ENCODE measurements at regions not wholly inside any gene's neighbourhood (a gene's known extent, or its start where the extent isn't known, plus 50 kb on each side); places are given as distances from the start of the nearest gene placed in this dataset.

DNA sequence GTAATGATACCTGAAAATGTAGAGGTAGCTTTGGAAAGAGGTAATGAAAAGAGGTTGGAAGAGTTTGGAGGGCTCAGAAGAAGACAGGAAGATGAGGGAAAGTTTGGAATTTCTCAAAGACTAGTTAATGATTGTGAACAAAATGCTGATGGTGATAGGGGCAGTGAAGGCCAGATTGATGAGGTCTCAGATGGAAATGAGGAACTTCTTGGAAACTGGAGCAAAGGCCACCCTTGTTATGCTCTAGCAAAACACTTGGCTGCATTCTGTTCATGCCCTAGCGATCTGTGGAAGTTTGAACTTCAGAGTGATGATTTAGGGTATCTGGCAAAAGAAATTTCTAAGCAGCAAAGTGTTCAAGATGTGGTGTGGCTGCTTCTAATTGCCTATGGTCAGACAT, 161.2 kb upstream of the SPEF2 start:
- CTCF ChIA-PET: interaction anchor here (0.6 kb wide), 1 partner anchor 623 kb away, joined by 3 read pairs; no protein-coding TSS in a partner anchor
- H3K36me3 Mint-ChIP-seq (ENCODE audit: low read depth): no peaks in the 10 kb centered on the region
- POLR2A ChIA-PET: no interaction called here

DNA sequence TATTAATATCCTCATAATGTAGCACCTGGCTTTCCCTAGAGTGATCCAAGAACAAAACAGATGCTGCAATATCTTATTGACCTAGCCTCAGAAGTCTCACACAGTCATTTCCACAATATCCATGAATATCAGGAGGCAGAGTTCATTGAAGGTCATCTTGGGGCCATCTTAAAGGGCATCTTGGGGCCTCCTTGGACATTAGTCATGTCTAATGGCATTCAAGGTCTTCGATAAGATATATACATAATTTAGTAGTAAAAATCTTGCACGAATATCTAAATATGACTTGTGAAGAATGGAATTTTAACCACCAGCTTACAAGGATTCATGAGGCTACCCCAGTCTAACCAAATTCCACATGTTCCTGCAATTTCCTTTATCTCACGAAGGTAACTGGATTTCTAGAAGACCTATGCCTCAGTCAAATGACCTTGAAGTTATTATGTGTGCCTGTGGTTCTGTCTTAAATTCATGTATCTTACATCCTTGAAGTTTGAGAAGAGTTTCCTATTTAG, 163.6 kb upstream of the SPEF2 start:
- H3K36me3 Mint-ChIP-seq (ENCODE audit: low read depth): no peaks in the 10 kb centered on the region
- intact Hi-C loops (cut with DNase I, micrococcal nuclease): no loop called here
- no peaks in the 10 kb centered on the region for H3K4me1 Mint-ChIP-seq
- POLR2A ChIA-PET: no interaction called here
- ATAC-seq (no peak), DNase-seq (no peak)
- peaks cover 7% of the 10 kb centered on the region for H3K9me3 Mint-ChIP-seq (ENCODE audit: low read depth)
- no peak overlapping the region for H3K4me3 Mint-ChIP-seq
- no peak overlapping the region for H3K27ac Mint-ChIP-seq
- CTCF ChIA-PET: interaction anchor here (1.1 kb wide), 1 partner anchor 12 kb away, joined by 3 read pairs; no protein-coding TSS in a partner anchor
- peaks cover 2% of the 10 kb centered on the region for H3K27me3 Mint-ChIP-seq

More for the DNA sequence above, 161.2 kb upstream of the SPEF2 start:
- Mint-ChIP-seq H3K4me3 (no peak overlapping the region), H3K4me1 (no peaks in the 10 kb centered on the region), H3K27ac (no peak overlapping the region), H3K27me3 (peaks cover 7% of the 10 kb centered on the region), H3K9me3 (ENCODE audit: low read depth) (peaks cover 4% of the 10 kb centered on the region)
- ATAC-seq (no peak), DNase-seq (no peak)
- intact Hi-C loops (cut with DNase I, micrococcal nuclease): no loop called here

DNA sequence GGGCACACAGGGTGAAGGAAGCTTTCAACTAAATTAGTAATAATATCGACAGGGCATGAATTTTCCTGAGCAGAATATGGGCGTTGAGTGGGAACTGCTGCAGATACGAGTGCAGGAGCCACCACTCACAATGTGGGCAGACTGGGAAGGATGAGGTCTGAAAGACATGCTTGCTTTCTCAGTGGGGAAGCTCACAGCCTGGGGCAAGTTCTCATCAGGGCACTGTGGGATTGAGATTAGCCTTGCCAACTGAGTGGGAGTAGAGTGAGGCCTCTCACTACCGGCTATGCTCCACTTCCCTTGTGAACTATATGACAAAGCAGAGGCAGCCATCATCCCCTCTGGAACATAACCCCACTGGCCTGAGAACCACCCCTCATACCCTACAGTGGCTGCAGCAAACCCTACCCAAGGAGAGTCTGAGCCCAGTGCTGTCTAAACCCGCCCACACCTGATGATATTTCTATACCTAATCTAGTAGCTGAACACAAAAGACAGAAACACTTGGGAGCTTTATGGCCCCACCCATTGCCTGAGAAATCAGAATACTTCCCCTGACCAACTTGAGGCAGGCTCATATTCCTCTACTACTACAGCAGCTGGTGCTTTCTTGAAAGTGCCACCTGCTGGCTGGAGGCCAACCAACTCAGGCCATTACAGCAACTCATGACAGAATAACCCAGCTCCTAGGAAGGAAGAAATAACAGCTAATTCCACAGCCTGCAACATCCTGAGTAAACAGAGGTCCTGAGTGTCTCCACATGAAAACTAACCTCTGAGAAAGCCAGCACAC, 173.7 kb upstream of the SPEF2 start:
- no peak for ATAC-seq

DNA sequence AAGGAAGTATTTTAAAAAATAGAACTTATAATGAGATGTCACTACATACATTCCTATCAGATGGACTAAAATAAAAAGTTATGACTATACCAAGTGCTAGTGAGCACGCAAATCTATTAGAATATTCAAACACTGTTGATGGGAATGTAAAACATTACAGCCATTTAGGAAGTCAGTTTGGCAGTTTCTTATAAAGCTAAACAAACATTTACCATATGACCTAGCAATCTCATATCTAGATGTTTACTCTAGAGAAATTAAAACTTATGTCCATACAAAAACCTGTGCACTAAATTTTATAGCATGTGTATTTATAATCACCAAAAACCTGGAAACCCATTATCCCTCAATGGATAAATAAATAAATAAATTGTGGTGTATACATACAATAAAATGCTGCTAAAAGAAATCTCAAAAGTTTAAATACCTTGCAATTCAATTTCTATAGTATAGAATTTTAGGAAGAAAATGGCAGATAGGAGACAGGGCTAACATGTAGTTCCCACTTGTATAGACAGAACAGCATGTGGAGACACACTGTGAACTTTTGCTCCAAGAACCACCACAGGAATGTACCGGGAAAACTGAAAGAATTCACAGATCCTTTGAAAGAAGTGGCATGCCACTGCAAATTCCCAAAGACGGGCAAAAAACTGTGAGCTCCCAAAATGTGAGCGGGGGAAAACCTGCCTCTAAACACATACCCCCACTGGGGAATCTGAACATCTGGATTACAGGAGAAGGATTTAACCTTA, 174.6 kb upstream of the SPEF2 start:
- POLR2A ChIA-PET: no interaction called here
- Mint-ChIP-seq H3K4me1 (no peaks in the 10 kb centered on the region), H3K27ac (no peak overlapping the region), H3K27me3 (peaks cover 32% of the 10 kb centered on the region), H3K4me3 (no peak overlapping the region), H3K36me3 (ENCODE audit: low read depth) (no peaks in the 10 kb centered on the region), H3K9me3 (ENCODE audit: low read depth) (no peaks in the 10 kb centered on the region)
- no peak for DNase-seq
- intact Hi-C loops (cut with DNase I, micrococcal nuclease): no loop called here
- CTCF ChIA-PET: interaction anchor here (0.6 kb wide), 1 partner anchor 1780 kb away, joined by 3 read pairs; no protein-coding TSS in a partner anchor
- ATAC-seq: no peak

More for the DNA sequence above, 173.7 kb upstream of the SPEF2 start:
- intact Hi-C loops (cut with DNase I, micrococcal nuclease): no loop called here
- DNase-seq: peak; percentile 10
- ChIA-PET CTCF (interaction anchor here (0.6 kb wide), 1 partner anchor 1779 kb away, joined by 3 read pairs; no protein-coding TSS in a partner anchor), POLR2A (no interaction called here)
- no peaks in the 10 kb centered on the region for H3K9me3 Mint-ChIP-seq (ENCODE audit: low read depth)
- H3K27me3 Mint-ChIP-seq: peaks cover 30% of the 10 kb centered on the region
- H3K36me3 Mint-ChIP-seq (ENCODE audit: low read depth): no peaks in the 10 kb centered on the region
- no peak overlapping the region for H3K4me3 Mint-ChIP-seq
- H3K27ac Mint-ChIP-seq: no peak overlapping the region
- H3K4me1 Mint-ChIP-seq: no peaks in the 10 kb centered on the region

DNA sequence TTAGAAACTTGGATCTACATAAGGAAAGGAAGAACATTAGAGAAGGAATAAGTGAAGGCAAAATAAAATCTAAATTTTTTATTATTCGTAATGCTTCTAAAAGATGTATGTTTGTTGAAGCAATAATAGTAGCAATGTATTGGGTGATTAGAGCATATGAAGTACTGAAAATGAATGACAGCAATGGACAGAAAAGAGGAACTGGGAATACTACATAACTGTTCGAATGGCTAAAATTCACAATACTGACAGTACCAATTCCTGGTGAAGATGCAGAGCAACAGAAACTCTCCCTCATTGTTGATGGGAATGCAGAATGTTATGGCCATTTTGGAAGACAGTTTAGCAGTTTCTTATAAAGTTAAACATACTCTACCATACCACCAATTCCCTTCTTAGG, 177.3 kb upstream of the SPEF2 start:
- DNase-seq (no peak), ATAC-seq (no peak)
- no peak overlapping the region for H3K27ac Mint-ChIP-seq
- no peaks in the 10 kb centered on the region for H3K9me3 Mint-ChIP-seq (ENCODE audit: low read depth)
- ChIA-PET POLR2A (no interaction called here), CTCF (no interaction called here)
- no peak overlapping the region for H3K4me3 Mint-ChIP-seq
- H3K4me1 Mint-ChIP-seq: no peaks in the 10 kb centered on the region
- intact Hi-C loops (cut with DNase I, micrococcal nuclease): no loop called here
- no peaks in the 10 kb centered on the region for H3K36me3 Mint-ChIP-seq (ENCODE audit: low read depth)
- peaks cover 33% of the 10 kb centered on the region for H3K27me3 Mint-ChIP-seq

DNA sequence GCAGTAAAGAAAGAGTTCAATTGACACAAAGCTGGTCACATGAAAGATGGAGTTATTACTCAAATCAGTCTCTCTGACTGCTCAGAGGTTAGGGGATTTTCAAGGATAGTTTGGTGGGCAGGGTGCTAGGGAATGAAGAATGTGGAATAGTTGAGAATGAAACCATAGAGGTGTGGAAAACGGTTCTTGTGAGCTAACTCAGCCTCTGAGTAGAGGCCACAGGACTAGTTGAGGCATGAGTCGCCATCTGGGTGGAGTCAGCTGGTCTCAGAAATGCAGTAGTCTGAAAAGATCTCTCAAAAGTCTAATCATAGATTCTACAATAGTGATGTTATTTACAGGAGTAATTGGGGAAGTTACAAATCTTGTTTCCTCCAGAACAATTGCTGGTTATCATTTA, 178.9 kb upstream of the SPEF2 start:
- intact Hi-C loops (cut with DNase I, micrococcal nuclease): no loop called here
- H3K9me3 Mint-ChIP-seq (ENCODE audit: low read depth): no peaks in the 10 kb centered on the region
- H3K4me1 Mint-ChIP-seq: no peaks in the 10 kb centered on the region
- ATAC-seq: peak; percentile 19
- DNase-seq: peak; percentile 7
- ChIA-PET CTCF (interaction anchor here (0.8 kb wide), 1 partner anchor 488 kb away, joined by 4 read pairs; no protein-coding TSS in a partner anchor), POLR2A (interaction anchor here (0.6 kb wide), 1 partner anchor 48 kb away, joined by 3 read pairs; no protein-coding TSS in a partner anchor)
- H3K4me3 Mint-ChIP-seq: no peak overlapping the region
- no peaks in the 10 kb centered on the region for H3K36me3 Mint-ChIP-seq (ENCODE audit: low read depth)
- no peak overlapping the region for H3K27ac Mint-ChIP-seq
- peaks cover 39% of the 10 kb centered on the region for H3K27me3 Mint-ChIP-seq

DNA sequence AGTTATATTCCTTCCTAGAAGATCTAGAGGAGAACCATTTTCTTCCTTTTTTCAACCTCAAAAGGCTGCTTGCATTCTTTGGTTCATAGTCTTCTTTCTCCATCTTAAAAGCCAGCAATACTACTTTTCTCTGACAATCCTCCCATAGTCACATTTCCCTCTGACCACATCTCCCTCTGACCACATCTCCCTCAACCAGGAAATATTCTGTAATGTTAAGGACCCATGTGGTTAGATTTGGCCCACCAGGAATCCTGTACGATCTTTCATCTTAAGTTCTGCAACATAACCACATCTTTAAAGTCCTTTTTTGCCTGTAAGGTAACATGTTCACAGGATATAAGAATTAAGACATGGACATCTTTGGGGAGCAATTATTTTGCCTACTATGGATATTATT, 179.4 kb upstream of the SPEF2 start:
- DNase-seq (no peak), ATAC-seq (no peak)
- no peak overlapping the region for H3K4me3 Mint-ChIP-seq
- H3K27ac Mint-ChIP-seq: no peak overlapping the region
- ChIA-PET CTCF (interaction anchor here (0.8 kb wide), 1 partner anchor 488 kb away, joined by 4 read pairs; no protein-coding TSS in a partner anchor), POLR2A (interaction anchor here (0.6 kb wide), 1 partner anchor 48 kb away, joined by 3 read pairs; no protein-coding TSS in a partner anchor)
- H3K36me3 Mint-ChIP-seq (ENCODE audit: low read depth): no peaks in the 10 kb centered on the region
- no peaks in the 10 kb centered on the region for H3K9me3 Mint-ChIP-seq (ENCODE audit: low read depth)
- intact Hi-C loops (cut with DNase I, micrococcal nuclease): no loop called here
- peaks cover 39% of the 10 kb centered on the region for H3K27me3 Mint-ChIP-seq
- H3K4me1 Mint-ChIP-seq: no peaks in the 10 kb centered on the region

DNA sequence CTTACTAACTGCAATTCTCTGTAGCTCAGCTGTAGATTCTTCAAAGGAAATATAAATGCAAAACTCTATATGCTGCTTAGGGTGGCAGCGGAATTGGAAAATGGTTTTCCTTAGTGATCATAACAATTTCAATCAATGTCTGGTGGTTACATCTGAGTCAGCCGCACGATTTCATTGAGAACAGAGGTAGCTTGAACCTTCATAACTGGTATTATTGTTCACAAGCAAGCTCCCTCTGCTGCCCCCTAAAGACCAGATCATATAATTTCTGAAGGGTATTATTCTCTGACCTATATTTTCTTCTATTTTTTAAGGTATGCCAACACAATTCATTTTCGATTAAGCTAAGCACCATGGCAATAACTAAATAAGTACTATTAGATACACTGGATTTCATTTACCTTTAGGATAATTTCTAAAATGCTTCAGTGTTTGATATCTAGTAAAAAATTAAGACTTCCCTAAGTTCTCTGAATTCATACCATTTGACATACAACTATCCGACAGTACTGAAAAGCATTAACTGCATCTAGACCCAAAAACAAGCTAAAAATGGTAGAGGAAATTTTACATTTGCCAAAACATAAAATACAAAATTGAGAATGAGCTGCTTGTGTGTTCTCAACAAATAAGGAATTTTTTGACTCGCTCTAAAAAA, 181.1 kb upstream of the SPEF2 start:
- H3K4me3 Mint-ChIP-seq: no peak overlapping the region
- no peaks in the 10 kb centered on the region for H3K4me1 Mint-ChIP-seq
- ATAC-seq (peak; percentile 44), DNase-seq (peak; percentile 10)
- CTCF ChIA-PET: interaction anchor here (0.6 to 1.8 kb wide), 14 partner anchors 10 to 736 kb away, joined by 3 to 10 read pairs (median 4); no protein-coding TSS in a partner anchor
- H3K36me3 Mint-ChIP-seq (ENCODE audit: low read depth): no peaks in the 10 kb centered on the region
- no peaks in the 10 kb centered on the region for H3K9me3 Mint-ChIP-seq (ENCODE audit: low read depth)
- H3K27ac Mint-ChIP-seq: no peak overlapping the region
- intact Hi-C loops (cut with DNase I, micrococcal nuclease): loop anchor here in 1 of 2 experiments (2.0 kb wide), 1 partner anchor 346 kb away; no protein-coding TSS in a partner anchor
- POLR2A ChIA-PET: no interaction called here
- H3K27me3 Mint-ChIP-seq: peaks cover 46% of the 10 kb centered on the region

DNA sequence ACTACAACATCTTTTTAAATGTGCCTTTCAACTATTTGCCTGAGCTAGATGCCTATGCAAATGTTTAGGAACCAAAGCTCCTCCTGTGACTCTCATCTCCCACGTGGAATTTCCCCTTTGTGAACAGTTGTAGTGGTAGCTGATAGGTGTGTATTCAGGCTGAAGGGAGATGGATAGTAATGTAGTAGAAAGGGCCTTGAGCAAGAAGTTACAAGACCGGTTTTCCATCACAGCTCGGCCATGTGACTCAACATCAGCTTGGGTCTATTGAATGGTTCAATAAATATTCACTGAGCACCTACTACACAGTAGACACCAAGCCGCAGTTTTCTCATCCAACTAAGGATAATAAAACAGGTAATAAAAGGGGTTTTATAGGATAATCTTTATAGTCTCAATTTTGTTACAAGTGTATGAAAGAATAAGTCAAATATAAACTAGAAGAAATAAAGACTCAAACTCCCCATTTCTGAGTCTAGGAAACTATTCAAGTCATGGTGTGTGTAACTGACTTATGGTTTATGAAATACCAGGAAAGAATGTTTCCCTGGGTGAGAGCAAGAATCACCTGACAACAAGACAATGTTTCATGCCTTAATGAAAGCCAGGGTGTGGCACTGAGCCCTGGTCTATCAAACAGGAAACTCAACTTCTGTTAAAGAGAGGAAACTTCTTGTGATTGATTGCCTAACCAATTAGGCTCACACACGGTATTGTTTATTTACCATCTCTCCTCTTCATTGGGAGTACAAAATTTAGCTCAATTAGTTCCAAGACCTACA, 187.1 kb upstream of the SPEF2 start:
- Mint-ChIP-seq H3K27me3 (peaks cover 28% of the 10 kb centered on the region), H3K4me1 (no peaks in the 10 kb centered on the region), H3K4me3 (no peak overlapping the region), H3K9me3 (ENCODE audit: low read depth) (no peaks in the 10 kb centered on the region), H3K36me3 (ENCODE audit: low read depth) (no peaks in the 10 kb centered on the region), H3K27ac (no peak overlapping the region)
- no peak for DNase-seq
- intact Hi-C loops (cut with DNase I, micrococcal nuclease): no loop called here
- CTCF ChIA-PET: no interaction called here
- ATAC-seq: no peak
- POLR2A ChIA-PET: no interaction called here

DNA sequence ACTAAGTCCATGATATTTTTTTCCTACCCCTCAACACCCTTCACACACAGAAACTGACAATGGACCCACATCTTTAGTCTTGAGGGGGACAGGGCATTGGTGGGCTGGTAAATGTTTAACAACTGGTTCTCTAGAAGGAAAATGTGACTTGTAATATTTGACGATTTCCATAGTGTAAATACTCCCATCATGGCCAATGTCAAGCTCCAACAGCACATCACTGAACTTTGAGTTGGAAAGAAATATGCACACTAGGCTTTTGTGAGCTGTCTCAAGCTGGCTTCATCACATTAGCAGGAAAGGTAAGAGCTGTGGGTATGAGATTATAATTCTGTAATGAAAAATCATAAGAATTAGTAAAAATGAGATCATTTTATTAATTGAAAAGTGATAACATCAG, 189.9 kb upstream of the PRLR start:
- ChIA-PET CTCF (interaction anchor here (1.0 kb wide), 1 partner anchor 16 kb away, joined by 5 read pairs; no protein-coding TSS in a partner anchor), POLR2A (no interaction called here)
- H3K9me3 Mint-ChIP-seq (ENCODE audit: low read depth): no peaks in the 10 kb centered on the region
- no peak overlapping the region for H3K27ac Mint-ChIP-seq
- no peak for ATAC-seq
- no peaks in the 10 kb centered on the region for H3K4me1 Mint-ChIP-seq
- no peaks in the 10 kb centered on the region for H3K36me3 Mint-ChIP-seq (ENCODE audit: low read depth)
- H3K4me3 Mint-ChIP-seq: no peak overlapping the region
- H3K27me3 Mint-ChIP-seq: peaks cover 28% of the 10 kb centered on the region
- no peak for DNase-seq
- intact Hi-C loops (cut with DNase I, micrococcal nuclease): no loop called here
